Neural cell (in vitro differentiated cells): ENCODE measurements at regions not wholly inside any gene's neighbourhood (a gene's known extent, or its start where the extent isn't known, plus 50 kb on each side); places are given as distances from the start of the nearest gene placed in this dataset.

Experiments
- H2AFZ ChIP-seq: fragments of 200-600, 300-800 bp; sonication (generic), shearing (Covaris generic); 2 replicates; pipeline ENCODE4 v1.6.0; 2014; ENCODE audit warnings: low read depth, mild to moderate bottlenecking, antibody characterized with exemption, low read length, moderate library complexity
- H3F3A ChIP-seq: fragments of 200-600 bp; shearing (Covaris generic); 2 replicates; pipeline ENCODE4 v1.6.1; 2016; ENCODE audit warnings: mild to moderate bottlenecking, moderate library complexity, mixed read lengths, antibody characterized with exemption, low read length; ENCODE audit not compliant: insufficient read depth, poor library complexity, severe bottlenecking
- H3K27ac ChIP-seq: fragments of 200-600, 300-800 bp; sonication (generic), shearing (Covaris generic); 2 replicates; pipeline ENCODE4 v1.5.1; 2014; ENCODE audit warnings: mild to moderate bottlenecking, low read length, moderate library complexity
- H3K27me3 ChIP-seq: fragments of 300-800, 200-600 bp; sonication (generic), shearing (Covaris generic); 2 replicates; pipeline ENCODE4 v1.6.0; 2014; ENCODE audit warnings: mild to moderate bottlenecking, low read depth, low read length, moderate library complexity; ENCODE audit not compliant: insufficient read depth
- H3K36me3 ChIP-seq: fragments of 300-800, 200-600 bp; sonication (generic), shearing (Covaris generic); 2 replicates; pipeline ENCODE4 v1.5.1; 2014; ENCODE audit warnings: mild to moderate bottlenecking, antibody characterized with exemption, low read length, moderate library complexity; ENCODE audit not compliant: insufficient read depth
- H3K4me2 ChIP-seq: fragments of 300-800, 200-600 bp; sonication (generic), shearing (Covaris generic); 2 replicates; pipeline ENCODE4 v1.6.0; 2014; ENCODE audit warnings: mild to moderate bottlenecking, low read length
- H3K4me3 ChIP-seq: fragments of 300-800, 200-600 bp; sonication (generic), shearing (Covaris generic); 2 replicates; pipeline ENCODE4 v1.5.1; 2014; ENCODE audit warnings: mild to moderate bottlenecking, low read length, moderate library complexity
- H3K79me2 ChIP-seq: fragments of 200-600 bp; shearing (Covaris generic); replicated peaks from 2 replicates; pipeline ENCODE4 v1.6.0; 2014; ENCODE audit warnings: mild to moderate bottlenecking, low read length, moderate library complexity; ENCODE audit not compliant: insufficient read depth
- H3K9ac ChIP-seq: fragments of 300-800, 200-600 bp; sonication (generic), shearing (Covaris generic); 2 replicates; pipeline ENCODE4 v1.6.1; 2016; ENCODE audit warnings: mild to moderate bottlenecking, low read length, mixed read lengths
- H3K9me2 ChIP-seq: fragments of 200-600 bp; shearing (Covaris generic); 2 replicates; pipeline ENCODE4 v1.6.1; 2016; ENCODE audit warnings: mild to moderate bottlenecking, low read length, mixed read lengths; ENCODE audit not compliant: insufficient read depth
- H3K9me3 ChIP-seq: fragments of 200-600, 300-800 bp; sonication (generic), shearing (Covaris generic); 2 replicates; pipeline ENCODE4 v1.6.1; 2016; ENCODE audit warnings: mild to moderate bottlenecking, mixed run types, low read length, moderate library complexity, mixed read lengths
- H4K20me1 ChIP-seq: fragments of 200-600 bp; shearing (Covaris generic); 2 replicates; pipeline ENCODE4 v1.6.1; 2016; ENCODE audit warnings: mild to moderate bottlenecking, mixed run types; ENCODE audit not compliant: insufficient read depth
- EP300 ChIP-seq: fragments of 450-650 bp; conservative IDR thresholded peaks from 2 replicates; pipeline ENCODE4 v1.6.1; 2014; ENCODE audit warnings: antibody characterized with exemption, mild to moderate bottlenecking, moderate library complexity; ENCODE audit not compliant: poor library complexity, severe bottlenecking
- EZH2 ChIP-seq: fragments of 200-600, 300-800 bp; shearing (Covaris generic), sonication (generic); IDR thresholded peaks from 2 replicates; pipeline ENCODE4 v1.6.1; 2014; ENCODE audit warnings: antibody characterized with exemption, low read length, borderline replicate concordance, mild to moderate bottlenecking; ENCODE audit not compliant: insufficient read depth, poor library complexity, severe bottlenecking
- POLR2AphosphoS5 ChIP-seq: IDR thresholded peaks from 2 replicates; pipeline ENCODE4 v1.6.1; 2012
- RAD21 ChIP-seq: fragments of 450-650 bp; conservative IDR thresholded peaks from 2 replicates; pipeline ENCODE4 v1.6.1; 2014; ENCODE audit warnings: antibody characterized with exemption, mild to moderate bottlenecking, moderate library complexity
- SMC3 ChIP-seq: fragments of 450-650 bp; conservative IDR thresholded peaks from 2 replicates; pipeline ENCODE4 v1.6.1; 2014; ENCODE audit warnings: antibody characterized with exemption, mild to moderate bottlenecking, moderate library complexity; ENCODE audit not compliant: poor library complexity
- TAF1 ChIP-seq: IDR thresholded peaks from 2 replicates; pipeline ENCODE4 v1.6.1; 2012; ENCODE audit warnings: low read depth
- TF ChIP-seq, protein P1 (sequence below): IDR thresholded peaks from 2 replicates; pipeline ENCODE4 v1.6.1; 2012; ENCODE audit warnings: borderline replicate concordance
- TF ChIP-seq, protein P2 (sequence below): fragments of 450-650 bp; IDR thresholded peaks from 2 replicates; pipeline ENCODE4 v1.5.1; 2014; ENCODE audit warnings: antibody characterized with exemption, mild to moderate bottlenecking, moderate library complexity; ENCODE audit not compliant: poor library complexity, severe bottlenecking

DNA sequence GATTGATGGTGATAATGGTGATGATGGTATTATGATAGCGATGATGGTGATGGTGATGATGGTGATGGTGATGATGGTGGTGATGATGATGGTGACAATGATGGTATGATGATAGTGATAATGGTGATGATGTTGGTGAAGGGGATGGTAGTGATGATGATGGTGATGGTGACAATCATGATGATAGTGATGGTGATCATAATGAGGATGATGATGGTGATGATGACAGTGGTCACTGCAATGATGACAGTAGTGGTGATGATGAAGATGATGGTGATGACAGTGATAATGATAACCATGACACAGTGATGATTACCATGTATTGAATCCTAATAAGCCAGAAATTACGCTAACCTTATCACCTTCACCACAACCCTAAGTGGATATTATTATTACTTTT, 128.2 kb downstream of the SHANK2 start:
- no peaks in the 10 kb centered on the region for H3F3A ChIP-seq
- H3K27ac ChIP-seq = no peak overlapping the region
- H3K4me2 ChIP-seq = no peak overlapping the region
- TF ChIP-seq POLR2AphosphoS5 = no peak
- TF ChIP-seq, protein P1, sequence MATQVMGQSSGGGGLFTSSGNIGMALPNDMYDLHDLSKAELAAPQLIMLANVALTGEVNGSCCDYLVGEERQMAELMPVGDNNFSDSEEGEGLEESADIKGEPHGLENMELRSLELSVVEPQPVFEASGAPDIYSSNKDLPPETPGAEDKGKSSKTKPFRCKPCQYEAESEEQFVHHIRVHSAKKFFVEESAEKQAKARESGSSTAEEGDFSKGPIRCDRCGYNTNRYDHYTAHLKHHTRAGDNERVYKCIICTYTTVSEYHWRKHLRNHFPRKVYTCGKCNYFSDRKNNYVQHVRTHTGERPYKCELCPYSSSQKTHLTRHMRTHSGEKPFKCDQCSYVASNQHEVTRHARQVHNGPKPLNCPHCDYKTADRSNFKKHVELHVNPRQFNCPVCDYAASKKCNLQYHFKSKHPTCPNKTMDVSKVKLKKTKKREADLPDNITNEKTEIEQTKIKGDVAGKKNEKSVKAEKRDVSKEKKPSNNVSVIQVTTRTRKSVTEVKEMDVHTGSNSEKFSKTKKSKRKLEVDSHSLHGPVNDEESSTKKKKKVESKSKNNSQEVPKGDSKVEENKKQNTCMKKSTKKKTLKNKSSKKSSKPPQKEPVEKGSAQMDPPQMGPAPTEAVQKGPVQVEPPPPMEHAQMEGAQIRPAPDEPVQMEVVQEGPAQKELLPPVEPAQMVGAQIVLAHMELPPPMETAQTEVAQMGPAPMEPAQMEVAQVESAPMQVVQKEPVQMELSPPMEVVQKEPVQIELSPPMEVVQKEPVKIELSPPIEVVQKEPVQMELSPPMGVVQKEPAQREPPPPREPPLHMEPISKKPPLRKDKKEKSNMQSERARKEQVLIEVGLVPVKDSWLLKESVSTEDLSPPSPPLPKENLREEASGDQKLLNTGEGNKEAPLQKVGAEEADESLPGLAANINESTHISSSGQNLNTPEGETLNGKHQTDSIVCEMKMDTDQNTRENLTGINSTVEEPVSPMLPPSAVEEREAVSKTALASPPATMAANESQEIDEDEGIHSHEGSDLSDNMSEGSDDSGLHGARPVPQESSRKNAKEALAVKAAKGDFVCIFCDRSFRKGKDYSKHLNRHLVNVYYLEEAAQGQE = no peak
- TF ChIP-seq TAF1 = no peak
- TF ChIP-seq, protein P2, sequence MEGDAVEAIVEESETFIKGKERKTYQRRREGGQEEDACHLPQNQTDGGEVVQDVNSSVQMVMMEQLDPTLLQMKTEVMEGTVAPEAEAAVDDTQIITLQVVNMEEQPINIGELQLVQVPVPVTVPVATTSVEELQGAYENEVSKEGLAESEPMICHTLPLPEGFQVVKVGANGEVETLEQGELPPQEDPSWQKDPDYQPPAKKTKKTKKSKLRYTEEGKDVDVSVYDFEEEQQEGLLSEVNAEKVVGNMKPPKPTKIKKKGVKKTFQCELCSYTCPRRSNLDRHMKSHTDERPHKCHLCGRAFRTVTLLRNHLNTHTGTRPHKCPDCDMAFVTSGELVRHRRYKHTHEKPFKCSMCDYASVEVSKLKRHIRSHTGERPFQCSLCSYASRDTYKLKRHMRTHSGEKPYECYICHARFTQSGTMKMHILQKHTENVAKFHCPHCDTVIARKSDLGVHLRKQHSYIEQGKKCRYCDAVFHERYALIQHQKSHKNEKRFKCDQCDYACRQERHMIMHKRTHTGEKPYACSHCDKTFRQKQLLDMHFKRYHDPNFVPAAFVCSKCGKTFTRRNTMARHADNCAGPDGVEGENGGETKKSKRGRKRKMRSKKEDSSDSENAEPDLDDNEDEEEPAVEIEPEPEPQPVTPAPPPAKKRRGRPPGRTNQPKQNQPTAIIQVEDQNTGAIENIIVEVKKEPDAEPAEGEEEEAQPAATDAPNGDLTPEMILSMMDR = no peak
- no peak for TF ChIP-seq EP300
- TF ChIP-seq SMC3 = no peak
- no peak for TF ChIP-seq EZH2
- TF ChIP-seq RAD21 = no peak
- H3K4me3 ChIP-seq = no peak overlapping the region
- H3K36me3 ChIP-seq = no peaks in the 10 kb centered on the region
- no peaks in the 10 kb centered on the region for H3K9me3 ChIP-seq
- no peak overlapping the region for H2AFZ ChIP-seq
- H3K79me2 ChIP-seq = no peaks in the 10 kb centered on the region
- no peaks in the 10 kb centered on the region for H4K20me1 ChIP-seq
- H3K9me2 ChIP-seq = no peaks in the 10 kb centered on the region
- no peaks in the 10 kb centered on the region for H3K27me3 ChIP-seq
- H3K9ac ChIP-seq = no peak overlapping the region

DNA sequence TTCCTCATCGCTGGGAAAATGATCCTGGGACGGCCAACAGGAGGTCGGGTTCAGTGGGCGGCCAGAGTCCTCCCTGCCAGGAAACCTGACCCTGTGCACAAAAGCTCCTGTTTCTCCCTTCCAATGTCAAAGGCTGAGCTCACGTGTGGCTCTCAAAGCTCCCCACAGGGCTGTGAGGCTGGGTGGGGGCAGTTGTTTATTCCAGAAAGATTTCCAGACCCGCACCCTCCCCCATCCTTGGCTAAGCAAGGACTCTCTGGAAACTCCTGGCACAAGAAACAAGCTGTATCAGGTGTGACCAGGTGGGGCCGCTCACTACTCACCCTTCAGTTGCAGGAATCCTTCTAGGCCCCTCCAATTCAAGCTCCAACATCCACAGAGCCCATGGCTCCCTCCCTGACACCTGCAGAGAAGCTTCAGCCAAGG, 131.9 kb downstream of the SHANK2 start:
- no peaks in the 10 kb centered on the region for H3K9me3 ChIP-seq
- H3K79me2 ChIP-seq = no peaks in the 10 kb centered on the region
- no peaks in the 10 kb centered on the region for H3K9me2 ChIP-seq
- H3K27ac ChIP-seq = no peak overlapping the region
- no peak overlapping the region for H3K9ac ChIP-seq
- H3K4me2 ChIP-seq = no peak overlapping the region
- no peaks in the 10 kb centered on the region for H3K36me3 ChIP-seq
- H3K4me3 ChIP-seq = no peak overlapping the region
- no peaks in the 10 kb centered on the region for H3K27me3 ChIP-seq
- TF ChIP-seq POLR2AphosphoS5 = no peak
- TF ChIP-seq SMC3 = no peak
- TF ChIP-seq EP300 = no peak
- no peak for TF ChIP-seq RAD21
- TF ChIP-seq, protein P2 = no peak
- no peak overlapping the region for H2AFZ ChIP-seq
- no peaks in the 10 kb centered on the region for H3F3A ChIP-seq
- no peaks in the 10 kb centered on the region for H4K20me1 ChIP-seq
